Heart left ventricle (tissue), 13 donors: ENCODE measurements at regions not wholly inside any gene's neighbourhood (a gene's known extent, or its start where the extent isn't known, plus 50 kb on each side); places are given as distances from the start of the nearest gene placed in this dataset.

ENCODE experiments used
- CTCF ChIP-seq, 12 donors: fragments of 200-600 bp; sonication (generic) in 4 of 12; IDR thresholded peaks; one replicate each; pipeline versions ENCODE4 v1.5.0 to v1.8.0; 2018 to 2022; ENCODE audit warnings: antibody characterized with exemption in 12 of 12, mild to moderate bottlenecking in 5 of 12
- POLR2A ChIP-seq, 2 donors: fragments of 450-650 bp; IDR thresholded peaks; one replicate each; pipeline ENCODE4 v1.6.1; 2017; ENCODE audit warnings: antibody characterized with exemption in 2 of 2, mild to moderate bottlenecking in 2 of 2, moderate library complexity in 2 of 2
- donor health status: ischemic (EF 13 %, LVEDD 7.1; RV severe dilation, severe dysfunction).
- donor health status: DM: no; HTN: yes; CAD: no.
- donor health status: DM: no; HTN: no; CAD: no.
- donor health status: ischemic (EF 25% LVEDD 6.9; RV normal size, moderate dysfunction).
- donor health status: ischemic (EF 25% LVEDD 5.7; RV mildly dilated, moderate dysfunction).
- donor health status: ischemic (EF 35%, LVEDD 5.7; RV mildly dilated, moderate dysfunction).
- donor health status: nonischemic (EF 11% LVEDD 7.7; RV severe dilation, severe dysfunction).
- donor health status: DM: yes; HTN: yes; CAD: no.
- donor health status: PGD.
- donor health status: ischemic (EF 29% LVEDD 5.4; RV normal size, mild dysfunction).
- donor health status: nonischemic (EF 23%, LVEDD 6.1; RV moderate dilation, normal function).

GRCh38 chr1:232227306-232227705, 402.6 kb downstream of the SIPA1L2 start:
- no peak for TF ChIP-seq CTCF (IDR thresholded peaks at IDR 0.05)
- TF ChIP-seq POLR2A (IDR thresholded peaks at IDR 0.05), result no peak
